ENCODE measurements at regions not wholly inside any gene's neighbourhood (a gene's known extent, or its start where the extent isn't known, plus 50 kb on each side); places are given as distances from the start of the nearest gene placed in this dataset.

DNA sequence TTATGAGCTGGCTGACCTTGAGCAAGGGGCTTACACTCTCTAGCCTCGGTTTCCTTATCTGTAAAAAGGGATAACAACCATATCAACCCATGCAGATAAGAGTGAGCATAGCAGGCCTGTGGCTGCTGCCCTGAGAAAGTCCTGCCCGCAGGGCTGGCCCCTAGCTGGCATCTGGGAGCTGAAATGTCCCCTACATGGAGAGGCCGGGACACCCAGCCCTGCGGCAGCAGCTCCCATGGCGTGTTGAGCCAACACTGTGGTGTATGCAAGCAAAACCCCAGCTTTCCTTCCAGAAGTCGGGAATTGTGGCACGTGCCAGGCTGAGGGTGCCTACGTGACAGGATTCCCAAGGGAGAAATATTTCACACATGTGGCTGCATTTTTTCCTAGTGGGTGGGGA, 358.9 kb downstream of the CTTN start:
- Histone ChIP-seq H3K36me3 (ENCODE audit: low read length) (no peaks in the 10 kb centered on the region), H4K20me1 (ENCODE audit: low read depth, low read length) (no peaks in the 10 kb centered on the region), H3K9me2 (replicated peaks; ENCODE audit: insufficient read depth, low read length) (no peaks in the 10 kb centered on the region), H3K9me3 (ENCODE audit: insufficient read depth, low read length) (no peaks in the 10 kb centered on the region), H3K27me3 (ENCODE audit: low read length) (no peaks in the 10 kb centered on the region), H3K27ac (ENCODE audit: low read depth, low read length) (no peak overlapping the region), H3K79me2 (ENCODE audit: insufficient read depth, low read length) (no peaks in the 10 kb centered on the region), H3K9ac (ENCODE audit: low read length) (no peak overlapping the region), H2AFZ (ENCODE audit: low read depth, low read length, severe bottlenecking) (no peak overlapping the region), H3K4me2 (ENCODE audit: low read depth, low read length, poor library complexity, severe bottlenecking) (no peak overlapping the region), H3F3A (ENCODE audit: insufficient read depth) (no peaks in the 10 kb centered on the region), H3K4me3 (ENCODE audit: insufficient read depth, low read length, poor library complexity, severe bottlenecking) (no peak overlapping the region)
- TF ChIP-seq, protein P1, sequence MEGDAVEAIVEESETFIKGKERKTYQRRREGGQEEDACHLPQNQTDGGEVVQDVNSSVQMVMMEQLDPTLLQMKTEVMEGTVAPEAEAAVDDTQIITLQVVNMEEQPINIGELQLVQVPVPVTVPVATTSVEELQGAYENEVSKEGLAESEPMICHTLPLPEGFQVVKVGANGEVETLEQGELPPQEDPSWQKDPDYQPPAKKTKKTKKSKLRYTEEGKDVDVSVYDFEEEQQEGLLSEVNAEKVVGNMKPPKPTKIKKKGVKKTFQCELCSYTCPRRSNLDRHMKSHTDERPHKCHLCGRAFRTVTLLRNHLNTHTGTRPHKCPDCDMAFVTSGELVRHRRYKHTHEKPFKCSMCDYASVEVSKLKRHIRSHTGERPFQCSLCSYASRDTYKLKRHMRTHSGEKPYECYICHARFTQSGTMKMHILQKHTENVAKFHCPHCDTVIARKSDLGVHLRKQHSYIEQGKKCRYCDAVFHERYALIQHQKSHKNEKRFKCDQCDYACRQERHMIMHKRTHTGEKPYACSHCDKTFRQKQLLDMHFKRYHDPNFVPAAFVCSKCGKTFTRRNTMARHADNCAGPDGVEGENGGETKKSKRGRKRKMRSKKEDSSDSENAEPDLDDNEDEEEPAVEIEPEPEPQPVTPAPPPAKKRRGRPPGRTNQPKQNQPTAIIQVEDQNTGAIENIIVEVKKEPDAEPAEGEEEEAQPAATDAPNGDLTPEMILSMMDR (IDR thresholded peaks at IDR 0.05; ENCODE audit: insufficient read depth, low read length, poor library complexity, severe bottlenecking): no peak
- TF ChIP-seq EZH2phosphoT487 (conservative IDR thresholded peaks at IDR 0.05; ENCODE audit: low read length): no peak

DNA sequence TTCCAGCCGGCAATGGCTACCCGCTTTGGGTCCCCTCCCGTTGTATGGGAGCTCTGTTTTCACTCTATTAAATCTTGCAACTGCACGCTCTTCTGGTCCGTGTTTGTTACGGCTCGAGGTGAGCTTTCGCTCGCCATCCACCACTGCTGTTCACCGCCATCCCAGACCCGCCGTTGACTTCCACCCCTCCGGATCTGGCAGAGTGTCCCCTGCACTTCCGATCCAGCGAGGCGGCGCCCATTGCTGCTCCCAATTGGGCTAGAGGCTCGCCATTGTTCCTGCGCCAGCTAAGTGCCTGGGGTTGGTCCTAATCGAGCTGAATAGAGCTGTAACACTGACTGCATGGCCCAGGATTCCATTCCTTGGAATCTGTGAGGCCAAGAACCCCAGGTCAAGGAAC, 359.9 kb downstream of the CTTN start:
- Histone ChIP-seq H3K9me2 (replicated peaks; ENCODE audit: insufficient read depth, low read length) (no peaks in the 10 kb centered on the region), H2AFZ (ENCODE audit: low read depth, low read length, severe bottlenecking) (no peak overlapping the region), H3K36me3 (ENCODE audit: low read length) (no peaks in the 10 kb centered on the region), H3K79me2 (ENCODE audit: insufficient read depth, low read length) (no peaks in the 10 kb centered on the region), H3F3A (ENCODE audit: insufficient read depth) (no peaks in the 10 kb centered on the region), H3K27ac (ENCODE audit: low read depth, low read length) (no peak overlapping the region), H3K9me3 (ENCODE audit: insufficient read depth, low read length) (no peaks in the 10 kb centered on the region), H3K9ac (ENCODE audit: low read length) (no peak overlapping the region), H3K4me3 (ENCODE audit: insufficient read depth, low read length, poor library complexity, severe bottlenecking) (no peak overlapping the region), H3K4me2 (ENCODE audit: low read depth, low read length, poor library complexity, severe bottlenecking) (no peak overlapping the region), H3K27me3 (ENCODE audit: low read length) (no peaks in the 10 kb centered on the region), H4K20me1 (ENCODE audit: low read depth, low read length) (no peaks in the 10 kb centered on the region)
- TF ChIP-seq, protein P1 (IDR thresholded peaks at IDR 0.05; ENCODE audit: insufficient read depth, low read length, poor library complexity, severe bottlenecking): no peak
- no peak for TF ChIP-seq EZH2phosphoT487 (conservative IDR thresholded peaks at IDR 0.05; ENCODE audit: low read length)

GRCh38 chr11:70759846-70760245, 361.5 kb downstream of the CTTN start:
- Histone ChIP-seq H3K9ac (ENCODE audit: low read length) (no peak overlapping the region), H3K79me2 (ENCODE audit: insufficient read depth, low read length) (no peaks in the 10 kb centered on the region), H3K9me3 (ENCODE audit: insufficient read depth, low read length) (no peaks in the 10 kb centered on the region), H3K36me3 (ENCODE audit: low read length) (no peaks in the 10 kb centered on the region), H3K27ac (ENCODE audit: low read depth, low read length) (no peak overlapping the region), H4K20me1 (ENCODE audit: low read depth, low read length) (no peaks in the 10 kb centered on the region), H3K4me2 (ENCODE audit: low read depth, low read length, poor library complexity, severe bottlenecking) (no peak overlapping the region), H3F3A (ENCODE audit: insufficient read depth) (no peaks in the 10 kb centered on the region), H3K9me2 (replicated peaks; ENCODE audit: insufficient read depth, low read length) (no peaks in the 10 kb centered on the region), H3K27me3 (ENCODE audit: low read length) (no peaks in the 10 kb centered on the region), H2AFZ (ENCODE audit: low read depth, low read length, severe bottlenecking) (no peak overlapping the region), H3K4me3 (ENCODE audit: insufficient read depth, low read length, poor library complexity, severe bottlenecking) (no peak overlapping the region)
- TF ChIP-seq, protein P1 (IDR thresholded peaks at IDR 0.05; ENCODE audit: insufficient read depth, low read length, poor library complexity, severe bottlenecking): no peak
- no peak for TF ChIP-seq EZH2phosphoT487 (conservative IDR thresholded peaks at IDR 0.05; ENCODE audit: low read length)
